ENCODE measurements at regions not wholly inside any gene's neighbourhood (a gene's known extent, or its start where the extent isn't known, plus 50 kb on each side); places are given as distances from the start of the nearest gene placed in this dataset.
"Not testable (repeated sequence)": the region's sequence is repeated elsewhere in the genome, so short reads cannot be mapped to it uniquely, and the experiment has no call there.

GRCh38 chr6:74343804-74344203, 647.8 kb downstream of the CD109 start:
- H3K9me3 Mint-ChIP-seq, result peaks cover 2% of the 10 kb centered on the region
- Histone ChIP-seq H3K4me1 (no peaks in the 10 kb centered on the region), H3K9me3 (ENCODE audit: low read depth) (no peaks in the 10 kb centered on the region), H3K27ac (no peak overlapping the region), H3K79me2 (ENCODE audit: low read depth) (no peaks in the 10 kb centered on the region), H3K9ac (no peak overlapping the region), H4K20me1 (ENCODE audit: low read depth) (no peaks in the 10 kb centered on the region), H3K27me3 (no peaks in the 10 kb centered on the region), H3K36me3 (no peaks in the 10 kb centered on the region), H3K4me3 (no peak overlapping the region), H3K4me2 (no peak overlapping the region), H2AFZ (replicated peaks) (no peak overlapping the region), H3F3A (ENCODE audit: low read depth) (no peaks in the 10 kb centered on the region)
- no peak for DNase-seq (ENCODE audit: low spot score)
- TF ChIP-seq CTCF (IDR thresholded peaks at IDR 0.05) (peak; percentile 23), EZH2 (IDR thresholded peaks at IDR 0.05) (no peak), EZH2phosphoT487 (IDR thresholded peaks at IDR 0.05) (no peak)
- H3K4me1 Mint-ChIP-seq, result no peaks in the 10 kb centered on the region
- peaks cover 2% of the 10 kb centered on the region for H3K27me3 Mint-ChIP-seq (ENCODE audit: insufficient read depth, low read depth)
- H3K36me3 Mint-ChIP-seq, result no peaks in the 10 kb centered on the region
- no peak overlapping the region for H3K4me3 Mint-ChIP-seq
- H3K27ac Mint-ChIP-seq, result no peak overlapping the region

- not testable (repeated sequence) for H3K4me1 Mint-ChIP-seq; H3K9ac ChIP-seq; H3K4me3 ChIP-seq; H3K9me3 ChIP-seq (ENCODE audit: low read depth); H3K36me3 Mint-ChIP-seq; DNase-seq (ENCODE audit: low spot score); H3K27ac Mint-ChIP-seq; H3K4me1 ChIP-seq; H3K79me2 ChIP-seq (ENCODE audit: low read depth); H3F3A ChIP-seq (ENCODE audit: low read depth); H3K27ac ChIP-seq; H4K20me1 ChIP-seq (ENCODE audit: low read depth); H3K27me3 ChIP-seq; H3K4me2 ChIP-seq; H3K27me3 Mint-ChIP-seq (ENCODE audit: insufficient read depth, low read depth); H3K9me3 Mint-ChIP-seq; H2AFZ ChIP-seq (replicated peaks); H3K36me3 ChIP-seq; H3K4me3 Mint-ChIP-seq
These were observed 647.3 kb downstream of the CD109 start for GRCh38 chr6:74343321-74343720.

- H3K27ac ChIP-seq, result no peak overlapping the region
- no peak overlapping the region for H3K27ac Mint-ChIP-seq
- H2AFZ ChIP-seq (replicated peaks), result no peak overlapping the region
- H3K4me2 ChIP-seq, result no peak overlapping the region
- H3K79me2 ChIP-seq (ENCODE audit: low read depth), result no peaks in the 10 kb centered on the region
- H3K9me3 Mint-ChIP-seq, result peaks cover 2% of the 10 kb centered on the region
- no peak overlapping the region for H3K9ac ChIP-seq
- peaks cover 2% of the 10 kb centered on the region for H3K27me3 Mint-ChIP-seq (ENCODE audit: insufficient read depth, low read depth)
- no peak overlapping the region for H3K4me3 Mint-ChIP-seq
- H3K27me3 ChIP-seq, result no peaks in the 10 kb centered on the region
- H3K36me3 Mint-ChIP-seq, result no peaks in the 10 kb centered on the region
- no peaks in the 10 kb centered on the region for H3K36me3 ChIP-seq
- TF ChIP-seq CTCF (IDR thresholded peaks at IDR 0.05), result no peak
- no peaks in the 10 kb centered on the region for H3K4me1 ChIP-seq
- H3K9me3 ChIP-seq (ENCODE audit: low read depth), result no peaks in the 10 kb centered on the region
- no peaks in the 10 kb centered on the region for H3F3A ChIP-seq (ENCODE audit: low read depth)
- H3K4me3 ChIP-seq, result no peak overlapping the region
- no peaks in the 10 kb centered on the region for H4K20me1 ChIP-seq (ENCODE audit: low read depth)
- no peaks in the 10 kb centered on the region for H3K4me1 Mint-ChIP-seq
- DNase-seq (ENCODE audit: low spot score), result no peak
These were observed 638.7 kb downstream of the CD109 start for GRCh38 chr6:74334722-74335121.

- Mint-ChIP-seq H3K27ac (no peak overlapping the region), H3K27me3 (ENCODE audit: insufficient read depth, low read depth) (no peaks in the 10 kb centered on the region), H3K9me3 (no peaks in the 10 kb centered on the region), H3K4me1 (no peaks in the 10 kb centered on the region), H3K36me3 (no peaks in the 10 kb centered on the region), H3K4me3 (no peak overlapping the region)
- Histone ChIP-seq H4K20me1 (ENCODE audit: low read depth) (no peaks in the 10 kb centered on the region), H3K36me3 (no peaks in the 10 kb centered on the region), H3K27ac (no peak overlapping the region), H3K27me3 (no peaks in the 10 kb centered on the region), H3K9me3 (ENCODE audit: low read depth) (no peaks in the 10 kb centered on the region), H3K4me2 (no peak overlapping the region), H3K79me2 (ENCODE audit: low read depth) (no peaks in the 10 kb centered on the region), H3K4me3 (no peak overlapping the region), H3F3A (ENCODE audit: low read depth) (no peaks in the 10 kb centered on the region), H3K9ac (no peak overlapping the region), H3K4me1 (no peaks in the 10 kb centered on the region), H2AFZ (replicated peaks) (no peak overlapping the region)
- DNase-seq (ENCODE audit: low spot score), result no peak
- TF ChIP-seq EZH2phosphoT487 (IDR thresholded peaks at IDR 0.05), result no peak
- no peak for TF ChIP-seq EZH2 (IDR thresholded peaks at IDR 0.05)
- TF ChIP-seq CTCF (IDR thresholded peaks at IDR 0.05), result no peak
These were observed 637.4 kb downstream of the CD109 start for GRCh38 chr6:74333406-74333805.
